Activated CD4-positive, alpha-beta T cell treated with anti-CD3 and anti-CD28 coated beads, Interleukin-2, amount 50 U/mL, for 24 hours (primary cell): ENCODE measurements at regions not wholly inside any gene's neighbourhood (a gene's known extent, or its start where the extent isn't known, plus 50 kb on each side); places are given as distances from the start of the nearest gene placed in this dataset.

ENCODE experiments used
- DNase-seq, 2 donors: peaks; one replicate each; pipeline ENCODE4 v3.0.0-alpha.2; 2020; ENCODE audit warnings: low read depth in 1 of 2, low spot score in 1 of 2

DNA sequence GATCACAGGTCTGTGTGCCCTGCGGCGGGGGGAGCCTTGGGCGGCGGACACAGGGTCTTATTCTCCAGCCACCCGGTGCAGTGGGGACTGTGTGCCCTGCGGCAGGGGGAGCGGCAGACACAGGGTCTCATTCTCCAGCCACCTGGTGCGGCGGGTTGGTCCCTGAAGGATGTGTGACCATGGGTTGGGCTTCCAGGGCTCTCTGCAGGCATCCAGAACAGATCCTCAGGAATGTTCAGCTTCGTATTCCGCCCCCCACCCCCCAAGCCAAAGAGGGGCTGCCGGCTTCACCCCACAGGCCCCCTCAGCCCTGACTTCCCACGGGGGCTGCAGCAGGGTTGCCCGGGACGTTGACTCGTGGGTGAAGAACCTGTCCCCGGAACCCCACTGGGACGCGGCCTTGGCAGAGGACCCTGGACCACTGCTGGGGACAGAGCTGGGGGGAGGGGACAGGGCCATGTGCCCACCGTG lies 154.5 kb upstream of the PPP2R2D start:
- no peak for DNase-seq

DNA sequence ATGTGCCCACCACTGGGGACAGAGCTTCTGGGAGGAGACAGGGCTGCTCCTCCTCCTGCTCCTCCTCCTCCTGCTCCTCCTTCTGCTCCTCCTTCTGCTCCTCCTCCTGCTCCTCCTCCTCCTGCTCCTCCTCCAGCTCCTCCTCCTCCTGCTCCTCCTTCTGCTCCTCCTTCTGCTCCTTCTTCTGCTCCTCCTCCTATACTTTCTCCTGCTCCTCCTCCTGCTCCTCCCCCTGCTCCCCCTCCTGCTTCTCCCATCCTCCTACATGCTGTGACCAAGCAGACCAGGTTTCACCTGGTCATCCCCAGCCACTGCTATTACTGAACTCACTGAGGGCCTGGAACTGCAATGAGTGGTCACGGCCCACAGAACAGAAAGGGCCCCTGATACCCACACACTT lies 154.0 kb upstream of the PPP2R2D start:
- no peak for DNase-seq

DNA sequence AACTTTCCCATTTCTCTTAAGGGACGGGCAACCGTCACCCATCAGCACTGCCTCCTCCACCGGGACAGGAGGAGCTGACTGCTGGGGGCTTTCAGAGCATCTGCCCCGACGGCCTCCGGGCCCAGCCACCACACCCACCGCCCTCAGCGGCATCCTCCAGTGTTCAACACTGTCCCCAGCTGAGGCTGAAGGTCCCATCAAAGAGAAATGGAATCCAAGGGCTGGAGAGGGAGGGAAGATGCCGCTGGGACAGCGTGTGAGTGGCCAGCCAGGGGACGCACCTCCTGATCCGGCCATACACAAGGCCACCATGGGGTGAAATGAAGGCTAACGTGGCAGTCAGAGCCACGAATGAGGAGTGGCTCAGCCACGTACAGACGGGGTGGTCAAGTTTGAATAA lies 153.6 kb upstream of the PPP2R2D start:
- no peak for DNase-seq

DNA sequence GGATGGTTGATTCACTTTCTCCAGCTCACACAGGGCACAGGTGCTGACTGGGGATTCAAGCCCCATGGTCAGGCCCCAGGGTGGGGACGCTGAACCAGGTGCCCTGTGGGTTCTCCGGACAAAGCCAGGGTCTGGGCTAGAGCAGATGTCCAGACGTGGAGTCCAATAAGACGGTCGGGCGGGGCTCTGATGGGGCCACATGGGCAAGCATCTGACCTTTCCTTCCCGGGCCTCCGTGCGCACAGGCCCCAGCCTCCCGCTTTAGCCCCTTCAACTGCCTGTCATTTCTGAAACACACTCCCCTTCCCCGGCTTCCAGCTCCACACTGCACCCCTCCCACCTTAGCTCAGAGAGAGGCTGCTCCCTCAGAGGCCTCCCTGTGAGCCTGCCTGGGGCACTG lies 153.0 kb upstream of the PPP2R2D start:
- no peak for DNase-seq

DNA sequence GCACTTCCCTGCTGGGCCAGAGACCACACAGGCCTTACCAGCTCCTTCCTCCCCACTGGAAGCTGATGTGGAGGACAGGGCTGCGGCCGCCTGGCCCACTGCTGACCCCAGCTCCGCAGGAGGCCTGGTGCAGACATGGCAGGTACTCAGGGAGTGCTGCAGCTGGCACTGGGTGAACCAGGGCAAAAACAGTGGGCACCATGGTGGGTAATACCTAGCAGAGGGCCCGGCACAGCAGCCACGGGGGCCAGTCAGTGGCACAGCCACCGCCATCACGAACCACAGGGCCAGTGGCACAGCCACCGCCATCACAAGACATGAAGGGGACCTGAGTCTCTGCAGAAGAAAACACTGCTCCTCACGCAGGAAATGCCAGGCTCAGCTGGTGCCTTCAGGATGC lies 152.6 kb upstream of the PPP2R2D start:
- no peak for DNase-seq

DNA sequence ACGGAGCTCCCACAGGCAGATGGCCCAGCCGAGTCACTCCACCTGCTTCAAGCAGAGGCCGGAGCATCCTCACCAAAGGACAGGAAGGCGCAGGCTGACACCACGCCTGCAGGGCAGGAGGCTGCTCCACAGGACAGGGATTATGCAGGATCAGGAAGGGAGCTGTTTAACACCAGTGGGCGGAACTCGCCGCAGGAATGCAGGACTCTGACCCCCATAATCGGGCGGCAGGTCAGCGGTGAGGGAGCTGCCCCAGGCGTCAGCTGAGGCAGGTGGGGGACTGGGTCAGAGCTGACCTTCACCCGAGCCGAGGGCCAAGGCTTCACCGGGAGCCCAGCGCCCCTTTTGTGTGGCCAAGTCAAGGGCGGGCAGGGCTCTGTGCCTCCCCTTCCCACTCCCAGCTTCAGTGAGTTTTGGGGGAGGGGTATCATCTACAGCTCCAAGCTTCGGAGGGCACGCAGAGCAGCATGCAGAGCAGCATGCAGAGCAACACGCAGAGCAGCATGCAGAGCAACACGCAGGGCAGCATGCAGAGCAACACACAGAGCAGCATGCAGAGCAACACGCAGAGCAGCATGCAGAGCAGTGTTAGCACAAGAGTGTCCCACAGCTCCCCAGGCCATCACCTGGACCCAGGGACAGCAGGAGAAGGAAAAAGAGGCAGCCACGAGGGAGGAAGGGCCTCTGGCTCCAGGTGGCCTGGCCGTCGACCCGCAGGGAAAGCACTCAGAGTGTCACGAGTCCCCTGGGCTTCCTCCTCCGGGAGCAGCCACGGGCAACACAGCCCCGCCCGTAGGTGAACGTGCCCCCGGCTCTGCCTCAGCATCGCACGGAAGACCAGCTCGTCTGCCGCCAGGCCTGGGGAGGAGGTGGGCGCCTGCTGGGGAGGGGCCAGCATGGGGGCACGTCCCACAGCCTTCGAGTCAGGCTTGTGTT lies 151.7 kb upstream of the PPP2R2D start:
- DNase-seq: no peak

DNA sequence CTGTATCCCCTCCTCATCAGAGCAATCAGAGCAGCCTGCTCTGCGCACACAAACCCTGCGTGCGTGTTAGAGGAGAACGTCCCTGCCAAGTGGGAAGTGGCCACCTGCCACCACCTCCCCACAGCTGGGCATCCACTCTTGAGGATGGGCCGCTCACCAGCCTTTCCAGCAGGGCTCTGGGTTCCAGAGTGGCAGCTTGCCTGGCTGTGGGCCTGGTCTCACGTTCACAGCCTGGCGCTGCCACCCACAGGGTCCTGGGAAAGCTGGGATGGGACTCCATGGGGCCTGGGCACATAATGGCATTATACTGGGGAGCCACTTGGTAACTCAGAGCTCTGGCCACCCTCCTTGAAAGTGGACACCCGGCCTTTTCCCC lies 151.1 kb upstream of the PPP2R2D start:
- no peak for DNase-seq

DNA sequence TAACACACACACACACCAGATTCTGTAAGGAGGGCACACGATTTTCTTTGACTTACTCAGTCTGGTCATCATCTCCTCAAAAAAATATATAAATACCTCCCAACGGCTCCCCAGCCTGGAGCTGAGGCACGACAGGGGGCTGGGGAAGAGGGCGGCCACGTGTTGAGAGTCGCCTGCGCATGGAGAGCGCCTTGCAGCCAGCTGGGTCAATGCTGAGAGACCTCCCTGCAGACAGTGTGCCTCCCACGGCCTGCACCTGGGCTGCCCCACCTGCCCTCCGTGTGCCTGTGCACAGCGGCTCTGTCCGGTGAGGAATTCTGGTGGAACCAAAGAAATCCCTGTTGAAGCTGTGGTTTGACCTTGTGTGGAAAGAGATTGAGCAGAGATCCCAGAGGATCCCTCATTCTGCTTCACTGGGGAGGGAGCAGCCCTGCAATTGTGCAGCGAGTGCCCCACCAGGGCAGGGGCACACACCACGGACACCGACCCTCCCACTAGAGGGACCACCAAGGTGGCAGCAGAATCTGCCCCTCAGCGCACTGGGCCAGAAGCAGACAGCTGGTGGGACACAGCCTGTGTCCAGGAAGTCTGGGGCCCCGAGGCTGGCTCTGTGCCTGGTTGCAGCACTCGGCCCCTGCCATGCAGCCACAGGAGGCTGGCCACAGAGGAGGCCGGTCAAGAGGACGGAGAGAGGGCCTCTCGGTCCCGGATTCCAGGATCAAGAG lies 150.5 kb upstream of the PPP2R2D start:
- no peak for DNase-seq

DNA sequence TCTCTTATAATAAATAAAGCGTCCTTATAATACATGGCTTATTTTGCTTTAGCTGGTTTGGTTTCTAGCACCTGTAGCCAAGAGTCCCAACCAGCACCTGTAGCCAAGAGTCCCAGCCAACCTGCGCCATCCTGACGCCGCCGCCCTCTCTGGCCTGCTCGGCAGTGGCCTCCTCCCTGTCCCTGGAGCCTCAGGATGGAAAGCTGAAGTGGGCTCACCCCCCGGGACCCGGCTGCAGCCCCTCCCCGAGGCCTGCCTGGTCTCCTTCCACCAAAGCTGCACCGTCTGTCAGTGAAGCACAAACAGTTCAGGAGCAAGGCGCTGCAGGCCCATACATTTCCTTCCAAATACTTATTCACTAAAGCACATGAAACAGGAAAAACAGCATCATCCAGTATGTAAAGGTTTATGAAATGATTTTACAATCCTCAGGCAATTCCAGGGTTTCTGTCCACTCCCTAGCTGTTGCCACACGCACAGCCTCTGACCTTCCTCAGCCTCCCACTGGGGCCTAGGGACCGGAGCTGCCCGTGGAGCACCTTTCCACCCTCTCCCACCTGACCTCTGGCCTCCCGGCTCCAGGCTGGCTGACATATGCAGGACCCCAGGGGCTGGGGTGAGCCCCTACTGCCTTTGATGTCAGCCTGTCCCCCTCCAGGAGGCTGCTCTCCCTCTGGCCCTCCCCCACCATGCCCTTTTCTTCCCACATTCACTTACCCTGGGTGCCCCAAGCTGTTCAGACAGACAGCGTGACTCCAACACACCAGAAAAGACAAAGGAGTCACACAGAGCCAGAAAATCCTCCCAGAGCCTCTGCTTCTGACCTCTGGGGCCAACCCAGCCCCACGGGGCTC lies 149.6 kb upstream of the PPP2R2D start:
- no peak for DNase-seq

DNA sequence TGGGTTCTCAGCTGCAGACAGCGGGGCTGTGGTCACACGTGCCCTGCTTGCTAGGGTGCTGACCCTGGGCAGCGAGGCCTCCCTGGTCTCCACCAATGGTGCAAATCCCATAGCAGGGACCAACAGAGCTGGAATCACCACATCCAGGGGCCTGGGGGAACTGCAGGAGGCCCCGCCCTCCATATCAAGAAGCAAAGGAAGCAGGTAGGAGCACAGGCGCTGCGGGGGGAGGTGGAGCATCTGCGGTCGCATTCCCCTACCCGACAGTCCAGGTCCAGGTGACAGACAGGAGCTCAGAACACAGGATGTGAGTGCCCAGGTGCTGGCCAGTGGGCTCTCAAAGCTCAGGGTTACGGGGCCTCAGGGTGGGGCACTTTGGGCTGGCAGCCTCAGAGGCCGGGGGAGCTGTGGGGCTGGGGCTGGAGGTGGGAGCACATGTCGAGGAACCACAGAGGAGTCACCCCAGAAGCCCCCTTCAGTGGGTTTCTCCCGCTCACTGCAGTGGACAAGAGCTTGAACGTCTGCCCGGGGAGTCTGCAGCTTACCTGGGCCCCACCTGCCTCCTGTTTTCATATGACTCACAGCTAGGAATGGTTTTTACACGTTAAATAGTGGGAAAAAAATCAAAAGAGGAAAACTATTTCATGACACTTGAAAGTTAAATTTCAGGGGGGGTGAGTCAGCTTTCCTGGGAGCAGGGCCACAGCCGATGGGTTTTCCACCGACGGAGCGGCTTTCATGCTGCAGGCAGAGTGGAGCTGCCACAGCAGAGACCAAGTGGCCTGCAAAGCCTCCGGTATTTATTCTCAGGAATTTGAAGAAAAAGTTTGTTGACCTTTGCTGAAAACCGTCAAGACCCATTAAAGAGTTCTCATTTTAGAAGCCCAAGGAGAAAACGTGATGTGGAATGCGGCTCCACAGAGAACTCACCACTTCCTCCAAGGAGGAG lies 148.7 kb upstream of the PPP2R2D start:
- no peak for DNase-seq

DNA sequence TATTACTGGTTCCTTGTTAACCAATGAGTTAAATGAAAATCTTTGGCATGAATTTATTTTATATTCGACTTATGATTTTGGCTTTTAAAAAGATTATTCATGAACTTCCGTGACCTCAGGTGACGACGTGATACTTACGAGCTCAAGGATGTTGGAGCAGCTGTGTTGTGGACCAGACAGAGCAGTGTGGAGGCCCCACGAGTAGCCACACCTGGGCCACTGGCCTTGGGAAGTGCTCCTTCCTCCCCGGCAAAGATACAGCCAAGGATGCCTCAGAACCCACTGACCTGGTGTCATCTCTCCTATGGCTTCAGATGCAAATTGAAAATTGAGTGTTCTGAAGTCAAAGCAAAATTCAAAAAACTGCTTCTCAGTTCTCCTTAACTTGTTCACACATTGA lies 147.5 kb upstream of the PPP2R2D start:
- DNase-seq: no peak

DNA sequence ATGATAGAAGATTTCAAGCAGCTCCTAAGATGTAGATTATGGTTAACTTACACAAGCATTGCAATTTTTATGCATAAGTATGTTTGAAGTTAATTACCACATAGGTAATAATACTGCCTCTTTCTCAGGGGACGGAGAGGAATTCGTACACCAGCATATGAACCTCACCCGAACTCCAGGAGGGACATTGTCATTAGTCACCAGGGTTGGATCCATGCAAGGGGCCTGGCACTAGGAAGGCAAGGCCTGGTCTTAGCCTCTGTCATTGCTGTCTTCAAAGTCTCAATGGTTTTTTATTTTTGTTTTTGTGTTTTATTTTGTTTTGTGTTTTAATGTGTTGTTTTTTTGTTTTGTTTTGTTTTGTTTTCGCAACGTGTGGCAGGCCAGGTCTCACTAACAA lies 145.6 kb upstream of the PPP2R2D start:
- DNase-seq: no peak

DNA sequence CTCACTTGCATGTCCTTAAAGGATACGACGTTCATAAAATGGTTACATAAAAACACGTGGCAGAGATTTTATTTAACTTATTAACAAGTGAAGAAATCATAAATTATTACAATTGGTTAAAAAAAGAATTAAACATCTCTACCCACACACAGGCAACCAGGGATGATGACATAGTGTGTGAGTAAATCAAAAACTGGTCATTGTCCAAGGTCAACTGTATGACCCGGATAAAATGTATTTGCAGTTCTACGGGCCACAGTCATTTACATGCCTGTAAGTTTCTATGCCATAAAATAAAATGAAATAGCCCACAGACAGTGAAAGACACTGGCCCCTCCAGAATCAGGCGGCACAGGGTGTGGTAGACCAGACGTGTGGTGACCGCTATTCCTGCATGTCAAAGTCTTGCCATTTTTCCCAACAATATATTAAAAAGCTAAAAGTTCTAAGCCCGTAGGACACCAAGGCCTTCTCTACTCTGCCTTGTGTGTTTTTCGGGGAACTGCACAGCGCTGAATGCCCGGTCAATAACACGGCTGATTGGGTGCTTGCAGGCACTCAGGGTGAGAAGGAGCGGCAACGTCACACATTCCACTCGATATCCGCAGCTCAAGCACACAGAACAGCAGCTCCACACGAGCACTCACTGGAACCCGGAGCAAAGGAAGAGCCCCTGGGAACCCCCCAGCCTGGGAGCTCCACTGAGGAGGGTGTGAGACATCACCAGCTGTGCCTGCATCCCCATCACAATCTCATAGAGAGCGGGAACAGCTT lies 143.3 kb upstream of the PPP2R2D start:
- no peak for DNase-seq

DNA sequence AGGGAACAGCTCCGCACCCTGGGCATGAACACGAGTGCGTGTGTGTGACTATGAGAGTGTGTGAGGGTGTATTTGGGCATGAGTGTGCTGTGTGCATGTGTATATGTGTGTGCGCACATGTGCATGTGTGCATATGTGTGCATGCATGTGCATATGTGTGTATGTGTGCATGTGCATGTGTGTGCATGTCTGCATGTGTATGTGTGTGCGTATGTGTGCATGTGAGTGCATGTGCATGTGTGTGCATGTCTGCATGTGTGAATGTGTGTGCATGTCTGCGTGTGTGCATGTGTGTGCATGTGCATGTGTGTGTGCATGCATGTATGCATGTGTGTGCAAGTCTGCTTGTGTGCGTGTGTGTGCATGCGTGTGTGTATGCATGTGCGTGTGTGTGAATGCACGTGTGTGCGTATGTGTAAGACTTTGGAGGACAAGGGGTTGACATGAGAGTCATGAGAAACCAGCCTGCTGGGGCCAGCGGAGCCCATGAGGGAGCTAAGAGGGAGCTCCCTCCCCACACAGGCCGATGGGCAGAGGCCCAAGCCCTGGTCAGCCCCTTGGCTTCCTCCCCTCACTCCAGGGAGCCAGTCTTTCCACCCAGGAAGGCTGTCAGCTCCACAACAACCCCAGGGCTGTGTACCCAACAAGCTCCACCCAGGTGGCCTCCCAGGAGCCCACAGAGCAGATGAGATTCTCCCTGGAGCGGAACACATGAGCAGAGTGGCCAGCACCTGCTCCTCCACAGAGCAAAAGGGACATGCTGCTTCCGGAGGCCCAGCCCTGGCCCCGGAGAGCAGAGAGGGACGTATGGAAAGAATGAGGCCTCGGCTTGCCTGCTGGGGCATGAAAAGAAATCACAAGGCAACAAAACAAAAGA lies 142.5 kb upstream of the PPP2R2D start:
- DNase-seq: no peak

DNA sequence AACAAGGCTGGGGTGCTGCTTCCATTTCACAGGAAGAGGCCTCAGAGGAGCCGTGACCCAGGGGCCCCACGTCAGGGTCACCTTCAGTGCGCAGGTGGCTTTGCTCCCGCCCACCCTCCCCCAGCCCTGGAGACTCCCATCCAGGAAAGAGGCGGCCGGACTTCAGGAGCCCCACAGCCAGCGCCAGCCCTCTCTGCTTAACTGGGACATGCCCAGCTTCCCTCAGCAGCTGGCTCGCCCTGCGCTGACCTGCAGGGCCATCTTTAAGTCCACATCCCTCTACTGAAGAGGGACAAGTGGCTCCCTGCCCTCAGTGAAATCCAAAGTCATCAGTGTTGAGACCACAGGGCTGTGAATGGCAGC lies 141.9 kb upstream of the PPP2R2D start:
- no peak for DNase-seq

DNA sequence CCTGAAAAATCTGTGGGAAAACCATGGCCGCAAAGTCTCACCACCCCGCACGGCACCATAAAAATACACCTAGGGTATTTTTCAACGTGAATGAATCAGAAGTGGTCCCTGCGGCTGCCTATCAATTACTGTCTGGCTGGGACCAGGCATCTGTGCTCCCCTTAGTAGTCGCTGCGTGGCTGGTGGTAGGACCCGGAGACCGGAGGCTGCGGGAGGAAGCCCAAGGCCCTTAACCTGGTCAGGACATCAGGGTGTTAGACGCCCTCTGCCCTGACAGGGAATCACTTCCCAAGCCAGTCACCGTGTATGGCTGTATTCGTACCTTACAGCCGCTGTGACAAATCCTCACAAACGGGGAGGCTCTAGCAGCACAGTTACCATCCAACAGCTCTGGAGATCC lies 141.5 kb upstream of the PPP2R2D start:
- DNase-seq: no peak

DNA sequence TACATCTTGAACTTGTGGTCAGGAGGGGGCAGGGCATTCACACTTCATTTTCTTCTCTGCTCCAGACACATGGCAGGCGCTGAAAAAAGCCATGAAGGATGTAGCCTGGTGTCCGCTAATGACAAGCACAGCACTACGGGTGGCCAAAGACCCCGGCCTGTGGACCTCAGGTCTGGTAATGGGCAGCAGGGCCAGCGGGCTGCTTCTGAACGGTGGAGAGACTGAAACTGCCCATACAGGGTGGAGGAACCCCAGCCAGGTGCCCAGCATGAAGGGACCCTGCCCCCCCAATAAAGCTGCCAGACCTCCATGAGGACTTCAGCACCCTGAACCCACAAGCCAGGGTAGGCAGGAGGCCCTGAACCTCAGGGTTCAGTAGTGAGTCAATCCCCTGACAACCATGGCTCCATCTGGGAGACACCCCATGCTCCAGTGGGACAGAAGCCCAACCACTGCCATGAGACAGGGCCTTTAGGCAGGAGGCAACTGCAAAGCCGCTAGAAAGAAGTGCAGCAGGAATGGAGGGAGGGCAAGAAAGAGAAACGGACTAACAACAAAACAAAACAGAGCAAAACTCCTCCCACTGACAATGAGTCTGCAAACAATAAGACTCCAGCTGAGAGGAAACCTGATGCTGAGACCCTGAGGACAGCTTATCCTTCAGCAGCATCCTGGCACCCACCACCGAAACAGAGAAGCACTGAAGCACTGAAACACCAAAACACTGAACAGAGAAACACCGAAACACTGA lies 140.2 kb upstream of the PPP2R2D start:
- no peak for DNase-seq
